CD4-positive, alpha-beta T cell (primary cell): ENCODE measurements at regions not wholly inside any gene's neighbourhood (a gene's known extent, or its start where the extent isn't known, plus 50 kb on each side); places are given as distances from the start of the nearest gene placed in this dataset.

ENCODE experiments used
- ATAC-seq: fragments of 200-7000 bp; cut with Tn5 transposase; one replicate; pipeline ENCODE4 v1.10.0; 2022; ENCODE audit warnings: mild to moderate bottlenecking; ENCODE audit not compliant: poor library complexity
- CTCF ChIA-PET: fragments of 350-600 bp; sonication (Branson Sonifier 250); formaldehyde crosslinking; loops from one replicate; lab custom pipeline; 2021; ENCODE audit warnings: antibody characterized with exemption, inconsistent platforms; lab: Charles Lee
- POLR2A ChIA-PET: fragments of 350-600 bp; sonication (Branson Sonifier 250); formaldehyde crosslinking; loops from one replicate; lab custom pipeline; 2021; ENCODE audit warnings: antibody characterized with exemption, inconsistent platforms; lab: Charles Lee
- DNase-seq, 14 experiments: peaks; one replicate each; pipeline ENCODE4 v3.0.0-alpha.2; 2013 to 2020; ENCODE audit warnings: mixed read lengths in 2 of 14
- H3K27ac ChIP-seq, 2 donors: one replicate each; pipeline versions ENCODE4 v1.5.1 to v1.7.0; 2013; ENCODE audit warnings: low read length in 2 of 2, low read depth in 1 of 2, mild to moderate bottlenecking in 1 of 2
- H3K27me3 ChIP-seq, 2 experiments: 1 replicate in 1 of 2; 2 replicates in 1 of 2; pipeline versions ENCODE4 v1.6.1 to v1.7.0; 2013; ENCODE audit warnings: low read length in 2 of 2, control low read depth in 1 of 2, mild to moderate bottlenecking in 1 of 2, moderate library complexity in 1 of 2; ENCODE audit not compliant: insufficient read depth in 2 of 2, control insufficient read depth in 1 of 2
- H3K36me3 ChIP-seq: one replicate; pipeline ENCODE4 v1.6.1; 2013; ENCODE audit warnings: low read length, control low read depth; ENCODE audit not compliant: insufficient read depth
- H3K4me1 ChIP-seq: one replicate; pipeline ENCODE4 v1.6.1; 2013; ENCODE audit warnings: low read length, control low read depth; ENCODE audit not compliant: insufficient read depth
- H3K4me3 ChIP-seq: one replicate; pipeline ENCODE4 v1.5.1; 2013; ENCODE audit warnings: mild to moderate bottlenecking, low read length, moderate library complexity
- H3K9me3 ChIP-seq, 2 experiments: 1 replicate in 1 of 2; 2 replicates in 1 of 2; pipeline versions ENCODE4 v1.6.1 to v1.7.0; 2013; ENCODE audit warnings: low read length in 2 of 2, mild to moderate bottlenecking in 2 of 2, control low read depth in 1 of 2, moderate library complexity in 1 of 2; ENCODE audit not compliant: control insufficient read depth in 1 of 2, insufficient read depth in 1 of 2
- H3K27ac Mint-ChIP-seq: one replicate; pipeline ENCODE4 v1.8.0; 2020; ENCODE audit warnings: mixed read lengths
- H3K27me3 Mint-ChIP-seq: one replicate; pipeline ENCODE4 v1.8.0; 2021; ENCODE audit warnings: mixed read lengths
- H3K36me3 Mint-ChIP-seq: one replicate; pipeline ENCODE4 v1.8.0; 2021; ENCODE audit warnings: low read depth, mixed read lengths
- H3K4me1 Mint-ChIP-seq: one replicate; pipeline ENCODE4 v1.8.0; 2021; ENCODE audit warnings: low read depth, mixed read lengths
- H3K4me3 Mint-ChIP-seq: one replicate; pipeline ENCODE4 v1.8.0; 2020; ENCODE audit warnings: mild to moderate bottlenecking, mixed read lengths
- H3K9me3 Mint-ChIP-seq: one replicate; pipeline ENCODE4 v1.8.0; 2020; ENCODE audit warnings: mixed read lengths
- CTCF ChIP-seq: fragments of 200-600 bp; IDR thresholded peaks from one replicate; pipeline ENCODE4 v1.8.0; 2022; ENCODE audit warnings: antibody characterized with exemption, mild to moderate bottlenecking
- intact Hi-C, 2 experiments: fragments of 100-400 bp; cut with DNase I in 1 of 2; cut with micrococcal nuclease in 1 of 2; formaldehyde crosslinking; loops; one replicate each; pipeline versions ENCODE4 v1.15.1 to v1.9.0; 2023 to 2025; cut with DNase I, micrococcal nuclease

GRCh38 chr19:27936139-27936538, 1276.8 kb downstream of the UQCRFS1 start:
- Histone ChIP-seq H3K27ac (no peak overlapping the region), H3K9me3 (peaks cover 0 to 11% of the 10 kb centered on the region in 2 experiments), H3K4me1 (no peaks in the 10 kb centered on the region), H3K36me3 (no peaks in the 10 kb centered on the region), H3K4me3 (no peak overlapping the region), H3K27me3 (no peaks in the 10 kb centered on the region)
- ChIA-PET POLR2A (no interaction called here), CTCF (no interaction called here)
- no peaks in the 10 kb centered on the region for H3K36me3 Mint-ChIP-seq
- intact Hi-C loops: no loop called here
- ATAC-seq: no peak
- no peaks in the 10 kb centered on the region for H3K27me3 Mint-ChIP-seq
- no peak for DNase-seq
- no peak for TF ChIP-seq CTCF
- no peaks in the 10 kb centered on the region for H3K4me1 Mint-ChIP-seq
- H3K4me3 Mint-ChIP-seq: no peak overlapping the region
- peaks cover 3% of the 10 kb centered on the region for H3K9me3 Mint-ChIP-seq
- H3K27ac Mint-ChIP-seq: no peak overlapping the region

GRCh38 chr19:27935669-27936068, 1277.3 kb downstream of the UQCRFS1 start:
- Histone ChIP-seq H3K27me3 (no peaks in the 10 kb centered on the region), H3K27ac (no peak overlapping the region), H3K36me3 (no peaks in the 10 kb centered on the region), H3K9me3 (peaks cover 0 to 11% of the 10 kb centered on the region in 2 experiments), H3K4me1 (no peaks in the 10 kb centered on the region), H3K4me3 (no peak overlapping the region)
- no peaks in the 10 kb centered on the region for H3K27me3 Mint-ChIP-seq
- ATAC-seq (no peak), DNase-seq (no peak)
- H3K27ac Mint-ChIP-seq: no peak overlapping the region
- no peak for TF ChIP-seq CTCF
- H3K9me3 Mint-ChIP-seq: peaks cover 3% of the 10 kb centered on the region
- H3K4me1 Mint-ChIP-seq: no peaks in the 10 kb centered on the region
- no peaks in the 10 kb centered on the region for H3K36me3 Mint-ChIP-seq
- intact Hi-C loops: no loop called here
- CTCF ChIA-PET: no interaction called here
- H3K4me3 Mint-ChIP-seq: no peak overlapping the region
- POLR2A ChIA-PET: no interaction called here

- H3K9me3 Mint-ChIP-seq: peaks cover 6% of the 10 kb centered on the region
- H3K27me3 Mint-ChIP-seq: no peaks in the 10 kb centered on the region
- no peaks in the 10 kb centered on the region for H3K4me1 ChIP-seq
- H3K9me3 ChIP-seq: no peaks in the 10 kb centered on the region
- no peaks in the 10 kb centered on the region for H3K4me1 Mint-ChIP-seq
- H3K4me3 ChIP-seq: no peak overlapping the region
- H3K27ac ChIP-seq: no peak overlapping the region
- CTCF ChIA-PET: no interaction called here
- no peaks in the 10 kb centered on the region for H3K36me3 ChIP-seq
- intact Hi-C loops: no loop called here
- no peak overlapping the region for H3K27ac Mint-ChIP-seq
- POLR2A ChIA-PET: no interaction called here
- no peak for ATAC-seq
- no peak for TF ChIP-seq CTCF
- DNase-seq: no peak
- H3K27me3 ChIP-seq: no peaks in the 10 kb centered on the region
- H3K36me3 Mint-ChIP-seq: no peaks in the 10 kb centered on the region
- no peak overlapping the region for H3K4me3 Mint-ChIP-seq
Measured at GRCh38 chr19:27929399-27929798, 1283.6 kb downstream of the UQCRFS1 start.
